Stimulated activated CD8-positive, alpha-beta memory T cell treated with anti-CD3 and anti-CD28 coated beads, Interleukin-4, amount 100 ng/mL, for 48 hours (primary cell): ENCODE measurements at regions not wholly inside any gene's neighbourhood (a gene's known extent, or its start where the extent isn't known, plus 50 kb on each side); places are given as distances from the start of the nearest gene placed in this dataset.

ENCODE experiments used
- DNase-seq: peaks from one replicate; pipeline ENCODE4 v3.0.0-alpha.2; 2020

- no peak for DNase-seq
Measured at GRCh38 chr10:10126218-10126617, 891.5 kb upstream of the CELF2 start.

- DNase-seq, result no peak
Measured at GRCh38 chr10:10128387-10128786, 889.3 kb upstream of the CELF2 start.

GRCh38 chr10:10130686-10131085 lies 887.0 kb upstream of the CELF2 start:
- no peak for DNase-seq

- no peak for DNase-seq
Measured at GRCh38 chr10:10132009-10132408, 885.7 kb upstream of the CELF2 start.

GRCh38 chr10:10133281-10133680 lies 884.4 kb upstream of the CELF2 start:
- no peak for DNase-seq

GRCh38 chr10:10138685-10139084 lies 879.0 kb upstream of the CELF2 start:
- DNase-seq, result no peak

GRCh38 chr10:10141782-10142382 lies 875.8 kb upstream of the CELF2 start:
- DNase-seq, result no peak

GRCh38 chr10:10146604-10147003 lies 871.1 kb upstream of the CELF2 start:
- no peak for DNase-seq

GRCh38 chr10:10149899-10150298 lies 867.8 kb upstream of the CELF2 start:
- DNase-seq, result no peak

- no peak for DNase-seq
Measured at GRCh38 chr10:10156917-10157600, 860.6 kb upstream of the CELF2 start.

GRCh38 chr10:10160821-10161312 lies 856.8 kb upstream of the CELF2 start:
- DNase-seq, result no peak

- no peak for DNase-seq
Measured at GRCh38 chr10:10164848-10165247, 852.8 kb upstream of the CELF2 start.

- no peak for DNase-seq
Measured at GRCh38 chr10:10165415-10165814, 852.3 kb upstream of the CELF2 start.

- DNase-seq, result no peak
Measured at GRCh38 chr10:10178476-10178875, 839.2 kb upstream of the CELF2 start.

- no peak for DNase-seq
Measured at GRCh38 chr10:10193848-10194247, 823.8 kb upstream of the CELF2 start.

GRCh38 chr10:10196701-10197100 lies 821.0 kb upstream of the CELF2 start:
- DNase-seq, result no peak

GRCh38 chr10:10197423-10197822 lies 820.2 kb upstream of the CELF2 start:
- no peak for DNase-seq

- DNase-seq, result no peak
Measured at GRCh38 chr10:10198363-10198762, 819.3 kb upstream of the CELF2 start.

GRCh38 chr10:10204415-10204814 lies 813.3 kb upstream of the CELF2 start:
- no peak for DNase-seq

- no peak for DNase-seq
Measured at GRCh38 chr10:10205906-10206305, 811.8 kb upstream of the CELF2 start.

GRCh38 chr10:10207538-10207937 lies 810.1 kb upstream of the CELF2 start:
- no peak for DNase-seq

- DNase-seq, result no peak
Measured at GRCh38 chr10:10208196-10208595, 809.5 kb upstream of the CELF2 start.

- no peak for DNase-seq
Measured at GRCh38 chr10:10209167-10209566, 808.5 kb upstream of the CELF2 start.

- DNase-seq, result no peak
Measured at GRCh38 chr10:10211409-10211808, 806.3 kb upstream of the CELF2 start.

- DNase-seq, result no peak
Measured at GRCh38 chr10:10213237-10213636, 804.4 kb upstream of the CELF2 start.
